Esophagus muscularis mucosa (tissue), 4 donors: ENCODE measurements at regions not wholly inside any gene's neighbourhood (a gene's known extent, or its start where the extent isn't known, plus 50 kb on each side); places are given as distances from the start of the nearest gene placed in this dataset.

Experiments
- DNase-seq: peaks from one replicate; pipeline ENCODE4 v3.0.0-alpha.2; 2017; ENCODE audit errors: extremely low spot score
- H3K27ac ChIP-seq, 4 donors: fragments of 200-600 bp; sonication (generic); replicated peaks in 1 of 4; 1 replicate in 3 of 4; 2 replicates in 1 of 4; pipeline ENCODE4 v1.5.1; 2016 to 2019; ENCODE audit warnings: mild to moderate bottlenecking in 1 of 4
- H3K27me3 ChIP-seq, 4 donors: fragments of 200-600 bp; sonication (generic); one replicate each; pipeline versions ENCODE4 v1.5.1 to v1.6.0; 2016 to 2019
- H3K36me3 ChIP-seq, 4 donors: fragments of 200-600 bp; sonication (generic); one replicate each; pipeline ENCODE4 v1.5.1; 2016 to 2019
- H3K4me1 ChIP-seq, 4 donors: fragments of 200-600 bp; sonication (generic); one replicate each; pipeline ENCODE4 v1.5.1; 2016 to 2019
- H3K4me3 ChIP-seq, 4 donors: fragments of 200-600 bp; sonication (generic); 1 replicate in 2 of 4; 2 replicates in 2 of 4; pipeline ENCODE4 v1.5.1; 2016 to 2019; ENCODE audit warnings: mild to moderate bottlenecking in 4 of 4, moderate library complexity in 1 of 4
- H3K9me3 ChIP-seq, 4 donors: fragments of 200-600 bp; sonication (generic); 1 replicate in 3 of 4; 2 replicates in 1 of 4; pipeline ENCODE4 v1.5.1; 2016 to 2019
- EP300 ChIP-seq: sonication (generic); formaldehyde crosslinking; IDR thresholded peaks from one replicate; pipeline ENCODE4 v1.6.1; 2017; ENCODE audit warnings: antibody characterized with exemption
- POLR2A ChIP-seq: fragments of 450-650 bp; IDR thresholded peaks from one replicate; pipeline ENCODE4 v1.6.1; 2017; ENCODE audit warnings: antibody characterized with exemption, moderate library complexity, mild to moderate bottlenecking, low read depth
- POLR2AphosphoS5 ChIP-seq, 2 donors: sonication (generic); formaldehyde crosslinking; IDR thresholded peaks; one replicate each; pipeline ENCODE4 v1.6.1; 2017; ENCODE audit warnings: antibody characterized with exemption in 2 of 2
- WGBS: methylation state at CpG from one replicate; pipeline ENCODE4 v1.1.5; 2018; 5-methylcytosine and 5-hydroxymethylcytosine counted together
- intact Hi-C: fragments of 100-400 bp; cut with DNase I; formaldehyde crosslinking; loops from one replicate; pipeline ENCODE4 v1.15.1; 2023
- TF ChIP-seq, protein P1 (sequence below), 3 experiments: fragments of 200-600 bp in 2 of 3; fragments of 450-650 bp in 1 of 3; sonication (generic) in 2 of 3; IDR thresholded peaks; one replicate each; pipeline ENCODE4 v1.5.1; 2017 to 2019; ENCODE audit warnings: antibody characterized with exemption in 3 of 3, mild to moderate bottlenecking in 2 of 3, moderate library complexity in 1 of 3

DNA sequence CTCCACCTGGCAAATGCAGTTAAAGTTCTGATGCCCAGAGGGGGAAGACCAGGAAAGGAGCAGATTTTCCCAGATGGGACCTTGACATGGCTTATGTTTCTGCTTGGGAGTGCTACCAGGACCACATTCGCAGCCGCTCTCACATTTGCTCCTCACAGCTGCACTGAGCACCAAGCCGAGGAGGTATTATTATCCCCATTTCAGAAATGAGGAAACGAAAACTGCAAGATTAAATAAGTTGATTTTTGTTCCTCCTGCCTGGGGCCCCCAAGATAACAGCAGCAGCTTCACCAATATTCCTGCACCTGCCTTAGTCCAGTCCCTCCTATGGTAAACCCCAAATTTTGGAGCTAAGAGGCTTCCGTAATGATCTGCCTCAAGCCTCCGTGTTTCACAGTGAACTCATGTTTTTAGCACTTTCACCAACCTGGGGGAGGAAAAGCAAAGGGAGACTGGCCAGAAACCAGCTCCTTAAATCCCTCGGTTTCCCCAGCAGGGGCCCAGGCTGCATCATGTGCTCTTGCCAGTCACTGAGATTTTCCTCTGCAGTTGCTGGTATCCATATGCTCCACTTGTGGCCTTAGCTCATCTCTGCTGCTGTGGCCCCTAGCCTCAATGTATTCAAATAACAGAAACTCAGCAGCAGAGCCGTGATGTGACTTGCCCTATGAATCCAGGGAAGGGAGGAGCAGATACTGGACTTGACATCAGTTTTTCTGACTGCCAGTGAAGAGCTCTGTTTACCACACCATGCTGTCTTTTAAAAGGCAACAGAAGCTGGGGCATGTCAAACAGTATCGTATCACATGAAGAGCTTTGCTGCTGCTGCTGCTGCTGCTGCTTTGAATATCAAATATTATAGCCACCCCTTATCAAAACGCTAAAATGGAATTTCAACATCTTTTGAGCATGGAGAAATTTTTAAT lies 95.5 kb upstream of the KLHL13 start:
- Histone ChIP-seq H3K4me3 (no peak overlapping the region), H3K36me3 (no peaks in the 10 kb centered on the region), H3K9me3 (no peaks in the 10 kb centered on the region), H3K27me3 (no peaks in the 10 kb centered on the region), H3K27ac (no peak overlapping the region), H3K4me1 (peaks cover 0 to 6% (median 0%) of the 10 kb centered on the region in 4 donors)
- intact Hi-C loops: no loop called here
- 69% methylated on average over 9 of the region's 10 CpGs for WGBS
- DNase-seq: no peak
- no peak for TF ChIP-seq POLR2AphosphoS5 (IDR thresholded peaks at IDR 0.05)
- TF ChIP-seq EP300: no peak
- TF ChIP-seq, protein P1, sequence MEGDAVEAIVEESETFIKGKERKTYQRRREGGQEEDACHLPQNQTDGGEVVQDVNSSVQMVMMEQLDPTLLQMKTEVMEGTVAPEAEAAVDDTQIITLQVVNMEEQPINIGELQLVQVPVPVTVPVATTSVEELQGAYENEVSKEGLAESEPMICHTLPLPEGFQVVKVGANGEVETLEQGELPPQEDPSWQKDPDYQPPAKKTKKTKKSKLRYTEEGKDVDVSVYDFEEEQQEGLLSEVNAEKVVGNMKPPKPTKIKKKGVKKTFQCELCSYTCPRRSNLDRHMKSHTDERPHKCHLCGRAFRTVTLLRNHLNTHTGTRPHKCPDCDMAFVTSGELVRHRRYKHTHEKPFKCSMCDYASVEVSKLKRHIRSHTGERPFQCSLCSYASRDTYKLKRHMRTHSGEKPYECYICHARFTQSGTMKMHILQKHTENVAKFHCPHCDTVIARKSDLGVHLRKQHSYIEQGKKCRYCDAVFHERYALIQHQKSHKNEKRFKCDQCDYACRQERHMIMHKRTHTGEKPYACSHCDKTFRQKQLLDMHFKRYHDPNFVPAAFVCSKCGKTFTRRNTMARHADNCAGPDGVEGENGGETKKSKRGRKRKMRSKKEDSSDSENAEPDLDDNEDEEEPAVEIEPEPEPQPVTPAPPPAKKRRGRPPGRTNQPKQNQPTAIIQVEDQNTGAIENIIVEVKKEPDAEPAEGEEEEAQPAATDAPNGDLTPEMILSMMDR (IDR thresholded peaks at IDR 0.05): no peak
- no peak for TF ChIP-seq POLR2A

DNA sequence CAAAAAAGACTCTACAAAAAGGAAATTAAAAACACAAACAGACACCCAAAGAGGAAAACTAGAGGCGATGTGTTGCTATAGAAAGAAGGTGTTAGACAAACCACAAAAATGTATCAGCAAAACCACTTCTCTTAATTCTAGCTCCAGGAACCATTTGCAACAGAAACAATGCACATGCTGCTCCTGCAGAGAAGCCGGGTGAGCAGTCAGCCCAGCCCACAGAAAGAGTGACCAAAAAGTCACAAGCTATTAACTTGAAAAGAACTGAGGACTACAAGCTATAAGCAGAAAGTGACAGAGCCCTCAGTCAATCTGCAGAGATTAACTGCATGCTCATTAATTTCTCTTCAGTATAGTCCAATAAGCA lies 96.2 kb upstream of the KLHL13 start:
- peaks cover 0 to 4% (median 0%) of the 10 kb centered on the region in 4 donors for H3K4me1 ChIP-seq
- WGBS: 39% methylated on average over 2 of the region's 2 CpGs
- intact Hi-C loops: no loop called here
- H3K36me3 ChIP-seq: no peaks in the 10 kb centered on the region
- no peaks in the 10 kb centered on the region for H3K9me3 ChIP-seq
- TF ChIP-seq POLR2AphosphoS5 (IDR thresholded peaks at IDR 0.05) (no peak), POLR2A (no peak), EP300 (no peak)
- TF ChIP-seq, protein P1 (IDR thresholded peaks at IDR 0.05): no peak
- H3K4me3 ChIP-seq: no peak overlapping the region
- no peaks in the 10 kb centered on the region for H3K27me3 ChIP-seq
- H3K27ac ChIP-seq: no peak overlapping the region
- no peak for DNase-seq

DNA sequence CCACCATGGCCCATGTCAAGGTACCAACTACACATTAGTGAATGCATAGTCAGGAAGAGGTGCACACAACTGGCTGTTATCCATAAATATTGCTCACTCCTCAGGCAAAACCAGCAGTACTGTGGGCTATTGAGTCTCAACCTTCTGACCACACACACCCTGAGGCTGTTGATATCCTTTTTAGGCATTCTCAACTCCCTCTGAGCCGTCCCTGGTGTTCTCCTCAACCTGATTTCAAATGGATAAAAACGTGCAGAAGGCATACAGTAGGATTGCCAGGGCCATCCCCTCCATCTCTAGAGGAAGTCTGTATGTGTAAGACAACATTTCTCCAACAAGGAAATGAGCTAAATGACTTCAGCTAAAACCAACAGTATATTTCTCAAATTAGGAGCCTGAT lies 98.7 kb upstream of the KLHL13 start:
- Histone ChIP-seq H3K27ac (no peak overlapping the region), H3K36me3 (no peaks in the 10 kb centered on the region), H3K9me3 (no peaks in the 10 kb centered on the region), H3K27me3 (no peaks in the 10 kb centered on the region), H3K4me1 (no peaks in the 10 kb centered on the region), H3K4me3 (no peak overlapping the region)
- no peak for DNase-seq
- intact Hi-C loops: no loop called here
- TF ChIP-seq EP300 (no peak), POLR2A (no peak), POLR2AphosphoS5 (IDR thresholded peaks at IDR 0.05) (no peak)
- TF ChIP-seq, protein P1 (IDR thresholded peaks at IDR 0.05): no peak
- WGBS: 48% methylated on average over 2 of the region's 2 CpGs

DNA sequence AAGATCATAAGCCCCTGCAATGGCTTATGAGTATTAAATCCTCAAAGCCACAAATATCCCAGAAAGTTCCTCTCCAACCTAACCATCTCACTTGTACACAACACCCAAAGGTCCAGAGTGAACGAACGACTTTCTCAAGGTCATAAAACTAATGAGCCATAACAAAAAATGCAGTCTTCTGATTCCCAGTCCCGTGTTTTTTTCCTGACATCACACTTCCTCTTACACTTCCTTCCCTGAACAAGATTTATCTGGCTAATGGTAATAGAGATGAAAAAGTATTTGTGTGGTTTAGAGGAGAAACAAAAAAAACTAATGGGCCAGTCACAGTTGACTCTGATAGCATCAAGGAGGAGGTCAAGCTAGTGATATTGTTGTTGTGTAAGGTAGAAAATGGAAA lies 99.5 kb upstream of the KLHL13 start:
- Histone ChIP-seq H3K36me3 (no peaks in the 10 kb centered on the region), H3K4me3 (no peak overlapping the region), H3K9me3 (no peaks in the 10 kb centered on the region), H3K27me3 (no peaks in the 10 kb centered on the region), H3K27ac (no peak overlapping the region), H3K4me1 (no peaks in the 10 kb centered on the region)
- no peak for DNase-seq
- 30% methylated on average over 3 of the region's 3 CpGs for WGBS
- intact Hi-C loops: no loop called here
- TF ChIP-seq POLR2AphosphoS5 (IDR thresholded peaks at IDR 0.05) (no peak), POLR2A (no peak), EP300 (no peak)
- TF ChIP-seq, protein P1 (IDR thresholded peaks at IDR 0.05): no peak
